ENCODE measurements at regions not wholly inside any gene's neighbourhood (a gene's known extent, or its start where the extent isn't known, plus 50 kb on each side); places are given as distances from the start of the nearest gene placed in this dataset.

GRCh38 chr3:72039677-72040076 is 254.7 kb upstream of the PROK2 start:
- TF ChIP-seq CTCF (IDR thresholded peaks at IDR 0.05), result no peak
- TF ChIP-seq EP300 (IDR thresholded peaks at IDR 0.05), result no peak
- no peak for TF ChIP-seq POLR2A (IDR thresholded peaks at IDR 0.05)
